ENCODE measurements at regions not wholly inside any gene's neighbourhood (a gene's known extent, or its start where the extent isn't known, plus 50 kb on each side); places are given as distances from the start of the nearest gene placed in this dataset.
"Not testable (repeated sequence)": the region's sequence is repeated elsewhere in the genome, so short reads cannot be mapped to it uniquely, and the experiment has no call there.

DNA sequence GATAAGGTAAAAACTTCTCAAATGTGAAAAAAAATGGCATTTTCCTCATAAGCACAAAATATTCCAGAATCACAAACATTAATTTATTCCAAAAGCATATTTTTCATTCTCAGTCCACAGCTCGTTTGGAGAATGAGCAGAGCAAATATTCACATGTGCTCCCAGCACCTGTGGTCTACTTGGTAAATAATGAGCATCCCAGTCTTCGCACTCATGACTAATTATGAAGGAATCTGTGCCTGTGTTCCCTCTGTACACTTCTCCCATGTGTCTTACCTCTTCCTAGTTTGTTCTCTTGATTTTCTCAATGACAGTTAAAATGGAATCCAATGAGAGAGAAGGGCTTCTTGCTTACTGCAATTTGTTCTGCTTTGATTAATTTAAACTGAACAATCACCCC is 671.0 kb upstream of the SOX11 start:
- Histone ChIP-seq H3K4me1 (ENCODE audit: insufficient read depth, low read length) (no peaks in the 10 kb centered on the region), H3K27ac (ENCODE audit: low read depth in 1 of 2, low read length in 2 of 2) (no peak overlapping the region), H3K27me3 (ENCODE audit: control insufficient read depth in 1 of 2, insufficient read depth in 2 of 2, low read length in 2 of 2) (no peaks in the 10 kb centered on the region), H3K36me3 (ENCODE audit: insufficient read depth, low read length) (no peaks in the 10 kb centered on the region), H3K9me3 (ENCODE audit: control insufficient read depth in 1 of 2, insufficient read depth in 1 of 2, low read length in 2 of 2) (peaks cover 6 to 11% of the 10 kb centered on the region in 2 experiments), H3K4me3 (ENCODE audit: low read length) (no peak overlapping the region)
- no peak overlapping the region for H3K4me3 Mint-ChIP-seq
- no peaks in the 10 kb centered on the region for H3K36me3 Mint-ChIP-seq (ENCODE audit: low read depth)
- CTCF ChIA-PET = no interaction called here
- peaks cover 9% of the 10 kb centered on the region for H3K9me3 Mint-ChIP-seq
- H3K27ac Mint-ChIP-seq = no peak overlapping the region
- DNase-seq (no peak), ATAC-seq (ENCODE audit: poor library complexity) (no peak)
- TF ChIP-seq, protein P1, sequence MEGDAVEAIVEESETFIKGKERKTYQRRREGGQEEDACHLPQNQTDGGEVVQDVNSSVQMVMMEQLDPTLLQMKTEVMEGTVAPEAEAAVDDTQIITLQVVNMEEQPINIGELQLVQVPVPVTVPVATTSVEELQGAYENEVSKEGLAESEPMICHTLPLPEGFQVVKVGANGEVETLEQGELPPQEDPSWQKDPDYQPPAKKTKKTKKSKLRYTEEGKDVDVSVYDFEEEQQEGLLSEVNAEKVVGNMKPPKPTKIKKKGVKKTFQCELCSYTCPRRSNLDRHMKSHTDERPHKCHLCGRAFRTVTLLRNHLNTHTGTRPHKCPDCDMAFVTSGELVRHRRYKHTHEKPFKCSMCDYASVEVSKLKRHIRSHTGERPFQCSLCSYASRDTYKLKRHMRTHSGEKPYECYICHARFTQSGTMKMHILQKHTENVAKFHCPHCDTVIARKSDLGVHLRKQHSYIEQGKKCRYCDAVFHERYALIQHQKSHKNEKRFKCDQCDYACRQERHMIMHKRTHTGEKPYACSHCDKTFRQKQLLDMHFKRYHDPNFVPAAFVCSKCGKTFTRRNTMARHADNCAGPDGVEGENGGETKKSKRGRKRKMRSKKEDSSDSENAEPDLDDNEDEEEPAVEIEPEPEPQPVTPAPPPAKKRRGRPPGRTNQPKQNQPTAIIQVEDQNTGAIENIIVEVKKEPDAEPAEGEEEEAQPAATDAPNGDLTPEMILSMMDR (IDR thresholded peaks at IDR 0.05) = no peak
- no peaks in the 10 kb centered on the region for H3K27me3 Mint-ChIP-seq
- no peaks in the 10 kb centered on the region for H3K4me1 Mint-ChIP-seq (ENCODE audit: low read depth)
- POLR2A ChIA-PET = no interaction called here
- intact Hi-C loops (cut with DNase I, micrococcal nuclease) = no loop called here

DNA sequence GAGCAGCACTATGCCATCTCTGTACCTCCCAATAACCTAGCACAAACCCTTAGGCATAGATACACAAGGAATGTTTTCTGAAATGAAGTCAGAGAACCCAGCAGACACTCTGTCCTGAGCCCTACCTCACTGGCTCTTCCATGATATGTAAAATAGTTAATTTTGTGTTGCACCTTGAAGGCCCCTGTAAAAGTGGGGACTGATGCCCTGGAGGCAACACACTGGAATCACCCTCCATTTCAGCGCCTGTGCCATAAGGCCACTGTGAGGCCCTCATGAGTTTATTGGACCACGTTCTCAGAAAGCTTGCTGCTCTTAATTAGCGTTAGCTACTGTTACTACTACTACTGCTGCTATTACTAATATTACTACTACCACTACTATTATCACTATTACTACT is 670.1 kb upstream of the SOX11 start:
- no peak overlapping the region for H3K27ac ChIP-seq (ENCODE audit: low read depth in 1 of 2, low read length in 2 of 2)
- no peaks in the 10 kb centered on the region for H3K36me3 ChIP-seq (ENCODE audit: insufficient read depth, low read length)
- ChIA-PET CTCF (no interaction called here), POLR2A (no interaction called here)
- no peak overlapping the region for H3K4me3 ChIP-seq (ENCODE audit: low read length)
- ATAC-seq (ENCODE audit: poor library complexity) (no peak), DNase-seq (no peak)
- Mint-ChIP-seq H3K27ac (no peak overlapping the region), H3K4me1 (ENCODE audit: low read depth) (no peaks in the 10 kb centered on the region), H3K27me3 (no peaks in the 10 kb centered on the region), H3K4me3 (no peak overlapping the region), H3K9me3 (peaks cover 9% of the 10 kb centered on the region), H3K36me3 (ENCODE audit: low read depth) (no peaks in the 10 kb centered on the region)
- H3K9me3 ChIP-seq (ENCODE audit: control insufficient read depth in 1 of 2, insufficient read depth in 1 of 2, low read length in 2 of 2) = peaks cover 6 to 11% of the 10 kb centered on the region in 2 experiments
- no peaks in the 10 kb centered on the region for H3K27me3 ChIP-seq (ENCODE audit: control insufficient read depth in 1 of 2, insufficient read depth in 2 of 2, low read length in 2 of 2)
- no peaks in the 10 kb centered on the region for H3K4me1 ChIP-seq (ENCODE audit: insufficient read depth, low read length)
- intact Hi-C loops (cut with DNase I, micrococcal nuclease) = no loop called here
- TF ChIP-seq, protein P1 (IDR thresholded peaks at IDR 0.05) = no peak

DNA sequence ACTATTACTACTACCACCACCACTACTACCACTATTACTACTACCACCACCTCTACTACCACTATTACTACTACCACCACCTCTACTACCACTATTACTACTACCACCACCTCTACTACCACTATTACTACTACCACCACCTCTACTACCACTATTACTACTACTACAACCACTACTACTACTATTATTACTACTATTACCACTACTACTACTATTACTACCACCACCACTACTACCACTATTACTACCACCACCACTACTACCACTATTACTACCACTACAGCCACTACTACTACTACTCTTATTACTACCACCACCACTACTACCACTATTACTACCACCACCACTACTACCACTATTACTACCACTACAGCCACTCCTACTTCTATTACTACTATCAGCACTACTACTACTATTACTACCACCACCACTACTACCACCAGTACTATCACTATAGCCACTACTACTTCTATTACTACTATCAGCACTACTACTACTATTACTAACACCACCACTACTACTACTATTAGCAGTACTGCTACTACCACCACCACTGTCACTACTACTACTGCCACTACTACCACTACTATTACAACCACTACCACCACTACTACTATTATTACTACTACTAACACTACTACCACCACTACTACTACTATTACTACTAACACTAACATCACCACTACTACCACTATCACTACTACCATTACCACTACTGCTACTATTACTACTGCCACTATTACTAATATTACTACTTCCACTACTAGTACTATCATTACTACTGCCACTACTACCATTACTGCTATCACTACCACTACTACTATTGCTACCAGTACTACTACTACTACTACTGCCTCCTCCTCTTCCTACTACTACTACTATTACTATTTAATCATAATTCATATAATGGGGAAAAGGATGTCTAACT is 669.2 kb upstream of the SOX11 start:
- H3K36me3 ChIP-seq (ENCODE audit: insufficient read depth, low read length); CTCF ChIA-PET; ATAC-seq (ENCODE audit: poor library complexity); DNase-seq; intact Hi-C loops (cut with DNase I, micrococcal nuclease); H3K4me1 Mint-ChIP-seq (ENCODE audit: low read depth); H3K4me3 Mint-ChIP-seq; H3K4me1 ChIP-seq (ENCODE audit: insufficient read depth, low read length); POLR2A ChIA-PET; H3K9me3 Mint-ChIP-seq; H3K36me3 Mint-ChIP-seq (ENCODE audit: low read depth); H3K27me3 ChIP-seq (ENCODE audit: control insufficient read depth in 1 of 2, insufficient read depth in 2 of 2, low read length in 2 of 2); H3K27ac Mint-ChIP-seq; H3K27ac ChIP-seq (ENCODE audit: low read depth in 1 of 2, low read length in 2 of 2); H3K4me3 ChIP-seq (ENCODE audit: low read length); H3K27me3 Mint-ChIP-seq: not testable (repeated sequence)
- H3K9me3 ChIP-seq (ENCODE audit: control insufficient read depth in 1 of 2, insufficient read depth in 1 of 2, low read length in 2 of 2) = peaks cover 6 to 11% of the 10 kb centered on the region in 2 experiments

Measured in CD4-positive, alpha-beta T cell (primary cell).